HepG2 (cell line): ENCODE measurements at regions not wholly inside any gene's neighbourhood (a gene's known extent, or its start where the extent isn't known, plus 50 kb on each side); places are given as distances from the start of the nearest gene placed in this dataset.

Experiments used
- ATAC-seq: fragments of 200-7000 bp; cut with Tn5 transposase; 3 replicates; pipeline ENCODE4 v1.9.1; 2020; ENCODE audit warnings: mild to moderate bottlenecking, moderate library complexity
- BruUV-seq: library from RNA; stranded (reverse); fragments of 400-500 nt; replicated peaks from 2 replicates; lab custom pipeline; 2021; lab: Mats Ljungman, UMichigan
- CTCF ChIA-PET: fragments of 300-600 bp; formaldehyde crosslinking; extraction: SDS; loops from one replicate; lab custom pipeline; 2021; ENCODE audit warnings: low total read pairs, inconsistent platforms, low intra/inter-chr PET ratio; lab: Yijun Ruan, JAX
- POLR2A ChIA-PET: fragments of 350-600 bp; sonication (Branson Sonifier 250); formaldehyde crosslinking; loops from one replicate; lab custom pipeline; 2020; ENCODE audit warnings: antibody characterized with exemption, inconsistent platforms; lab: Yijun Ruan, JAX
- DNase-seq: peaks from one replicate; pipeline ENCODE4 v3.0.0-alpha.2; 2015; ENCODE audit warnings: low spot score
- FAIRE-seq: peaks from 3 replicates; lab custom pipeline; 2011; peaks lifted over from hg19 to GRCh38; lab: Jason Lieb, UNC
- H2AFZ ChIP-seq: one replicate; pipeline ENCODE4 v1.6.1; 2011; ENCODE audit warnings: low read length, inconsistent platforms
- H3K27ac ChIP-seq: fragments of 300-600 bp; 3 replicates; pipeline ENCODE4 v1.8.0; 2011; ENCODE audit warnings: mixed run types, mild to moderate bottlenecking, mixed read lengths, low read length, inconsistent platforms; ENCODE audit not compliant: insufficient read depth; ENCODE audit errors: extremely low read length
- H3K27me3 ChIP-seq, 2 experiments: fragments of 200-600 bp in 1 of 2; 2 replicates in 1 of 2; 3 replicates in 1 of 2; pipeline versions ENCODE4 v1.6.0 to v1.8.0; 2011; ENCODE audit warnings: low read length in 2 of 2, mild to moderate bottlenecking in 2 of 2, moderate library complexity in 2 of 2, inconsistent platforms in 1 of 2; ENCODE audit not compliant: insufficient read depth in 2 of 2, control insufficient read depth in 1 of 2
- H3K36me3 ChIP-seq, 2 experiments: fragments of 200-600 bp in 1 of 2; replicated peaks in 1 of 2; 2 replicates in 1 of 2; 3 replicates in 1 of 2; pipeline versions ENCODE4 v1.5.1 to v1.8.0; 2011; ENCODE audit warnings: low read length in 2 of 2, inconsistent platforms in 1 of 2; ENCODE audit not compliant: insufficient read depth in 2 of 2, control insufficient read depth in 1 of 2
- H3K4me1 ChIP-seq: 2 replicates; pipeline ENCODE4 v1.5.1; 2012; ENCODE audit warnings: low read length, inconsistent platforms; ENCODE audit not compliant: insufficient read depth
- H3K4me2 ChIP-seq: 2 replicates; pipeline ENCODE4 v1.6.0; 2011; ENCODE audit warnings: low read depth, low read length, inconsistent platforms
- H3K4me3 ChIP-seq, 3 experiments: fragments of 200-600 bp in 1 of 3; sonication (generic), shearing (Covaris generic) in 1 of 3; replicated peaks in 1 of 3; 2 replicates each; pipeline ENCODE4 v1.5.1; 2011 to 2016; ENCODE audit warnings: low read length in 3 of 3, inconsistent platforms in 2 of 3, low read depth in 2 of 3, mild to moderate bottlenecking in 2 of 3, control low read depth in 1 of 3, mixed read lengths in 1 of 3; ENCODE audit not compliant: insufficient read depth in 1 of 3
- H3K79me2 ChIP-seq: one replicate; pipeline ENCODE4 v1.6.1; 2011; ENCODE audit warnings: low read length, inconsistent platforms; ENCODE audit not compliant: insufficient read depth
- H3K9ac ChIP-seq: 2 replicates; pipeline ENCODE4 v1.6.0; 2011; ENCODE audit warnings: mild to moderate bottlenecking, low read depth, low read length, inconsistent platforms; ENCODE audit not compliant: insufficient read depth
- H3K9me3 ChIP-seq: 2 replicates; pipeline ENCODE4 v1.5.1; 2012; ENCODE audit warnings: mild to moderate bottlenecking, low read length
- H4K20me1 ChIP-seq: 2 replicates; pipeline ENCODE4 v1.6.0; 2011; ENCODE audit warnings: inconsistent platforms, mild to moderate bottlenecking, low read length, moderate library complexity; ENCODE audit not compliant: insufficient read depth
- ATF7 ChIP-seq, 2 experiments: fragments of 450-650 bp in 1 of 2; sonication (generic) in 1 of 2; formaldehyde crosslinking in 1 of 2; IDR thresholded peaks; 2 replicates each; pipeline versions ENCODE4 v1.4.0 to v1.6.1; 2016 to 2020; ENCODE audit warnings: antibody characterized with exemption in 1 of 2, mild to moderate bottlenecking in 1 of 2, missing genetic modification reagents in 1 of 2
- CHCHD3 ChIP-seq: sonication (generic); formaldehyde crosslinking; IDR thresholded peaks from 2 replicates; pipeline ENCODE4 v1.8.0; 2022; ENCODE audit warnings: mild to moderate bottlenecking, missing genetic modification reagents, moderate library complexity
- HNRNPK ChIP-seq: fragments of 200-400 bp; formaldehyde crosslinking; IDR thresholded peaks from 2 replicates; pipeline ENCODE4 v1.6.1; 2018; ENCODE audit warnings: low read length, low read depth, moderate library complexity, mild to moderate bottlenecking; ENCODE audit not compliant: poor library complexity, severe bottlenecking
- MYPOP ChIP-seq: sonication (generic); formaldehyde crosslinking; IDR thresholded peaks from 2 replicates; pipeline ENCODE4 v1.8.1; 2023; ENCODE audit warnings: mild to moderate bottlenecking, moderate library complexity, missing genetic modification reagents
- NFIB ChIP-seq: sonication (generic); formaldehyde crosslinking; IDR thresholded peaks from 2 replicates; pipeline ENCODE4 v1.9.0; 2021; ENCODE audit warnings: missing genetic modification reagents, mild to moderate bottlenecking, borderline replicate concordance
- NPAS2 ChIP-seq: sonication (generic); formaldehyde crosslinking; IDR thresholded peaks from 2 replicates; pipeline ENCODE4 v1.8.0; 2022; ENCODE audit warnings: mild to moderate bottlenecking, missing genetic modification reagents, borderline replicate concordance
- POLR2A ChIP-seq, 2 experiments: IDR thresholded peaks; 2 replicates each; pipeline ENCODE4 v1.6.1; 2011; ENCODE audit warnings: low read depth in 2 of 2, low read length in 2 of 2, mild to moderate bottlenecking in 1 of 2, moderate library complexity in 1 of 2; ENCODE audit not compliant: insufficient read depth in 1 of 2
- SIX4 ChIP-seq: sonication (generic); formaldehyde crosslinking; IDR thresholded peaks from 2 replicates; pipeline ENCODE4 v1.4.0; 2020; ENCODE audit warnings: missing genetic modification reagents
- SP2 ChIP-seq: sonication (generic); formaldehyde crosslinking; IDR thresholded peaks from 2 replicates; pipeline ENCODE4 v1.5.1; 2020; ENCODE audit warnings: mild to moderate bottlenecking, missing genetic modification reagents
- TRAFD1 ChIP-seq: sonication (generic); formaldehyde crosslinking; IDR thresholded peaks from 2 replicates; pipeline ENCODE4 v1.5.1; 2020; ENCODE audit warnings: missing genetic modification reagents, mild to moderate bottlenecking, borderline replicate concordance
- ZBTB38 ChIP-seq: sonication (generic); formaldehyde crosslinking; IDR thresholded peaks from 2 replicates; pipeline ENCODE4 v1.5.1; 2020; ENCODE audit warnings: mild to moderate bottlenecking, missing genetic modification reagents
- ZKSCAN8 ChIP-seq: IDR thresholded peaks from 2 replicates; pipeline ENCODE4 v1.6.1; 2016; ENCODE audit warnings: borderline replicate concordance, missing genetic modification reagents, missing compliant biosample characterization
- ZMAT3 ChIP-seq: sonication (generic); formaldehyde crosslinking; conservative IDR thresholded peaks from 2 replicates; pipeline ENCODE4 v1.7.0; 2021; ENCODE audit warnings: missing genetic modification reagents
- ZNF460 ChIP-seq: sonication (generic); formaldehyde crosslinking; IDR thresholded peaks from 2 replicates; pipeline ENCODE4 v1.5.1; 2020; ENCODE audit warnings: missing genetic modification reagents, mild to moderate bottlenecking, borderline replicate concordance
- WGBS: methylation state at CpG from one replicate; pipeline ENCODE4 v1.1.6; 2017; ENCODE audit warnings: low lambda C conversion rate; 5-methylcytosine and 5-hydroxymethylcytosine counted together
- in situ Hi-C: cut with HindIII; loops from 2 replicates; pipeline ENCODE4 v1.10.0; 2017; ENCODE audit warnings: low pct_unique_long_range_greater_than_20kb; ENCODE audit not compliant: extremely low pct_ligation_motif_present
- intact Hi-C: fragments of 100-400 bp; cut with micrococcal nuclease; formaldehyde crosslinking; loops from one replicate; pipeline ENCODE4 v1.10.0; 2022; ENCODE audit not compliant: unreplicated experiment
- TF ChIP-seq, protein P1 (sequence below): sonication (generic); formaldehyde crosslinking; IDR thresholded peaks from 2 replicates; pipeline ENCODE4 v1.9.0; 2021; ENCODE audit warnings: missing genetic modification reagents, mild to moderate bottlenecking, borderline replicate concordance
- TF ChIP-seq, protein P2 (sequence below): sonication (generic); formaldehyde crosslinking; IDR thresholded peaks from 2 replicates; pipeline ENCODE4 v1.9.0; 2022; ENCODE audit warnings: low read depth, missing genetic modification reagents

- no peak overlapping the region for H2AFZ ChIP-seq
- H3K9ac ChIP-seq = no peak overlapping the region
- intact Hi-C loops (no loop called here), in situ Hi-C loops (no loop called here)
- BruUV-seq = no TSS peak
- ATAC-seq (no peak), DNase-seq (no peak), FAIRE-seq (no peak)
- TF ChIP-seq MYPOP (no peak), NPAS2 (CRISPR knock-in tag) (no peak), NFIB (CRISPR knock-in tag) (no peak), ZMAT3 (no peak), ATF7 (IDR thresholded peaks at IDR 0.05) (no peak), ATF7 (CRISPR knock-in tag; IDR thresholded peaks at IDR 0.05) (no peak), ZKSCAN8 (CRISPR knock-in tag) (no peak), SP2 (CRISPR knock-in tag) (no peak), CHCHD3 (CRISPR knock-in tag) (no peak), HNRNPK (no peak), TRAFD1 (CRISPR knock-in tag) (no peak), POLR2A (IDR thresholded peaks at IDR 0.05; ENCODE audit: insufficient read depth in 1 of 2, low read depth in 2 of 2, low read length in 2 of 2) (no peak), ZNF460 (no peak), ZBTB38 (CRISPR knock-in tag) (no peak), SIX4 (CRISPR knock-in tag) (no peak)
- TF ChIP-seq, protein P1, sequence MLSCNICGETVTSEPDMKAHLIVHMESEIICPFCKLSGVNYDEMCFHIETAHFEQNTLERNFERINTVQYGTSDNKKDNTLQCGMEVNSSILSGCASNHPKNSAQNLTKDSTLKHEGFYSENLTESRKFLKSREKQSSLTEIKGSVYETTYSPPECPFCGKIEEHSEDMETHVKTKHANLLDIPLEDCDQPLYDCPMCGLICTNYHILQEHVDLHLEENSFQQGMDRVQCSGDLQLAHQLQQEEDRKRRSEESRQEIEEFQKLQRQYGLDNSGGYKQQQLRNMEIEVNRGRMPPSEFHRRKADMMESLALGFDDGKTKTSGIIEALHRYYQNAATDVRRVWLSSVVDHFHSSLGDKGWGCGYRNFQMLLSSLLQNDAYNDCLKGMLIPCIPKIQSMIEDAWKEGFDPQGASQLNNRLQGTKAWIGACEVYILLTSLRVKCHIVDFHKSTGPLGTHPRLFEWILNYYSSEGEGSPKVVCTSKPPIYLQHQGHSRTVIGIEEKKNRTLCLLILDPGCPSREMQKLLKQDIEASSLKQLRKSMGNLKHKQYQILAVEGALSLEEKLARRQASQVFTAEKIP (CRISPR knock-in tag) = no peak
- TF ChIP-seq, protein P2, sequence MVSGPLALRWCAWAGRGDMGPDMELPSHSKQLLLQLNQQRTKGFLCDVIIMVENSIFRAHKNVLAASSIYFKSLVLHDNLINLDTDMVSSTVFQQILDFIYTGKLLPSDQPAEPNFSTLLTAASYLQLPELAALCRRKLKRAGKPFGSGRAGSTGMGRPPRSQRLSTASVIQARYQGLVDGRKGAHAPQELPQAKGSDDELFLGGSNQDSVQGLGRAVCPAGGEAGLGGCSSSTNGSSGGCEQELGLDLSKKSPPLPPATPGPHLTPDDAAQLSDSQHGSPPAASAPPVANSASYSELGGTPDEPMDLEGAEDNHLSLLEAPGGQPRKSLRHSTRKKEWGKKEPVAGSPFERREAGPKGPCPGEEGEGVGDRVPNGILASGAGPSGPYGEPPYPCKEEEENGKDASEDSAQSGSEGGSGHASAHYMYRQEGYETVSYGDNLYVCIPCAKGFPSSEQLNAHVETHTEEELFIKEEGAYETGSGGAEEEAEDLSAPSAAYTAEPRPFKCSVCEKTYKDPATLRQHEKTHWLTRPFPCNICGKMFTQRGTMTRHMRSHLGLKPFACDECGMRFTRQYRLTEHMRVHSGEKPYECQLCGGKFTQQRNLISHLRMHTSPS (CRISPR knock-in tag) = no peak
- no peaks in the 10 kb centered on the region for H4K20me1 ChIP-seq
- no peak overlapping the region for H3K4me2 ChIP-seq
- no peaks in the 10 kb centered on the region for H3K79me2 ChIP-seq
- POLR2A ChIA-PET = no interaction called here
- H3K4me3 ChIP-seq = no peak overlapping the region
- CTCF ChIA-PET = no interaction called here
- no peak overlapping the region for H3K27ac ChIP-seq
- peaks cover 38% of the 10 kb centered on the region for H3K9me3 ChIP-seq
- H3K27me3 ChIP-seq = no peaks in the 10 kb centered on the region
- H3K4me1 ChIP-seq = no peaks in the 10 kb centered on the region
- WGBS = under 1% methylated on average over 3 of the region's 3 CpGs
- H3K36me3 ChIP-seq = no peaks in the 10 kb centered on the region
Observed at GRCh38 chr9:117815948-117816347, 111.7 kb downstream of the TLR4 start.
